WTC11 (cell line): ENCODE measurements at regions not wholly inside any gene's neighbourhood (a gene's known extent, or its start where the extent isn't known, plus 50 kb on each side); places are given as distances from the start of the nearest gene placed in this dataset.

Experiments used
- ATAC-seq: fragments of 200-7000 bp; cut with Tn5 transposase; 2 replicates; pipeline ENCODE4 v1.10.0; 2021; ENCODE audit warnings: mild to moderate bottlenecking, moderate library complexity
- CTCF ChIA-PET: fragments of 300-600 bp; sonication (Branson Sonifier 250); formaldehyde crosslinking; loops from one replicate; lab custom pipeline; 2021; ENCODE audit warnings: antibody characterized with exemption; lab: Charles Lee
- POLR2A ChIA-PET: fragments of 350-600 bp; sonication (Branson Sonifier 250); formaldehyde crosslinking; loops from one replicate; lab custom pipeline; 2021; ENCODE audit warnings: antibody characterized with exemption; lab: Charles Lee
- DNase-seq: peaks from one replicate; pipeline ENCODE4 v3.0.0; 2021; ENCODE audit warnings: low spot score
- H3K27ac Mint-ChIP-seq: 2 replicates; pipeline ENCODE4 v1.8.0; 2021; ENCODE audit warnings: mixed read lengths
- H3K27me3 Mint-ChIP-seq: 2 replicates; pipeline ENCODE4 v1.8.0; 2021; ENCODE audit warnings: low read depth, mild to moderate bottlenecking, moderate library complexity, mixed read lengths
- H3K36me3 Mint-ChIP-seq: 2 replicates; pipeline ENCODE4 v1.8.0; 2021; ENCODE audit warnings: mixed read lengths
- H3K4me1 Mint-ChIP-seq: 2 replicates; pipeline ENCODE4 v1.8.0; 2022; ENCODE audit warnings: mixed read lengths
- H3K4me3 Mint-ChIP-seq: 2 replicates; pipeline ENCODE4 v1.8.0; 2021; ENCODE audit warnings: mild to moderate bottlenecking, moderate library complexity, mixed read lengths
- H3K9me3 Mint-ChIP-seq: 2 replicates; pipeline ENCODE4 v1.8.0; 2021; ENCODE audit warnings: mixed read lengths
- AFF4 ChIP-seq: sonication (generic); formaldehyde crosslinking; IDR thresholded peaks from 2 replicates; pipeline ENCODE4 v1.8.1; 2023; ENCODE audit warnings: mild to moderate bottlenecking, missing genetic modification reagents, borderline replicate concordance
- CBFB ChIP-seq: sonication (generic); formaldehyde crosslinking; IDR thresholded peaks from 2 replicates; pipeline ENCODE4 v1.8.1; 2022; ENCODE audit warnings: mild to moderate bottlenecking, low read depth, missing genetic modification reagents
- EMX1 ChIP-seq: fragments of 250-450 bp; sonication (Bioruptor Pico); IDR thresholded peaks from 2 replicates; pipeline ENCODE4 v1.8.0; 2021; ENCODE audit warnings: mild to moderate bottlenecking
- FOXP4 ChIP-seq: sonication (generic); formaldehyde crosslinking; IDR thresholded peaks from 2 replicates; pipeline ENCODE4 v1.8.0; 2022; ENCODE audit warnings: mild to moderate bottlenecking, missing genetic modification reagents
- IRF1 ChIP-seq: sonication (generic); formaldehyde crosslinking; IDR thresholded peaks from 2 replicates; pipeline ENCODE4 v1.8.0; 2023; ENCODE audit warnings: missing genetic modification reagents
- TEAD4 ChIP-seq: sonication (generic); formaldehyde crosslinking; IDR thresholded peaks from 2 replicates; pipeline ENCODE4 v1.8.0; 2022; ENCODE audit warnings: mild to moderate bottlenecking, missing genetic modification reagents
- ZNF219 ChIP-seq: sonication (generic); formaldehyde crosslinking; IDR thresholded peaks from 2 replicates; pipeline ENCODE4 v1.8.0; 2023; ENCODE audit warnings: missing genetic modification reagents, mild to moderate bottlenecking, borderline replicate concordance
- ZNF416 ChIP-seq: fragments of 250-450 bp; sonication (Bioruptor Pico); IDR thresholded peaks from 2 replicates; pipeline ENCODE4 v1.9.0; 2021; ENCODE audit warnings: mild to moderate bottlenecking, inconsistent platforms
- ZNF423 ChIP-seq: fragments of 250-450 bp; sonication (Bioruptor Pico); IDR thresholded peaks from 2 replicates; pipeline ENCODE4 v2.1.2; 2022; ENCODE audit warnings: mild to moderate bottlenecking, moderate library complexity
- TF ChIP-seq, protein P1 (sequence below): sonication (generic); formaldehyde crosslinking; IDR thresholded peaks from 2 replicates; pipeline ENCODE4 v1.8.1; 2022; ENCODE audit warnings: mild to moderate bottlenecking, moderate library complexity, missing genetic modification reagents
- TF ChIP-seq, protein P2 (sequence below): fragments of 250-450 bp; sonication (Bioruptor Pico); conservative IDR thresholded peaks from 2 replicates; pipeline ENCODE4 v1.9.0; 2021; ENCODE audit warnings: mild to moderate bottlenecking
- TF ChIP-seq, protein P3 (sequence below): fragments of 250-450 bp; sonication (Bioruptor Pico); IDR thresholded peaks from 2 replicates; pipeline ENCODE4 v1.9.0; 2021; ENCODE audit warnings: mild to moderate bottlenecking
- TF ChIP-seq, protein P4 (sequence below): fragments of 200-600 bp; IDR thresholded peaks from 2 replicates; pipeline ENCODE4 v1.8.0; 2022; ENCODE audit warnings: antibody characterized with exemption

GRCh38 chr5:175803254-175803653 lies 68.1 kb upstream of the CPLX2 start:
- DNase-seq: no peak
- Mint-ChIP-seq H3K9me3 (no peaks in the 10 kb centered on the region), H3K27me3 (peaks cover 3% of the 10 kb centered on the region; the same call in 1 of the 2 replicates), H3K4me3 (no peak overlapping the region), H3K36me3 (no peaks in the 10 kb centered on the region), H3K4me1 (peaks cover 32% of the 10 kb centered on the region), H3K27ac (no peak overlapping the region)
- ATAC-seq: no peak
- ChIA-PET POLR2A (no interaction called here), CTCF (interaction anchor here (2.7 kb wide), 1 partner anchor 74 kb away, joined by 12 read pairs; no protein-coding TSS in a partner anchor)
- no peak for TF ChIP-seq TEAD4 (CRISPR knock-in tag)
- TF ChIP-seq IRF1 (CRISPR knock-in tag): no peak
- no peak for TF ChIP-seq AFF4 (CRISPR knock-in tag)
- TF ChIP-seq, protein P1, sequence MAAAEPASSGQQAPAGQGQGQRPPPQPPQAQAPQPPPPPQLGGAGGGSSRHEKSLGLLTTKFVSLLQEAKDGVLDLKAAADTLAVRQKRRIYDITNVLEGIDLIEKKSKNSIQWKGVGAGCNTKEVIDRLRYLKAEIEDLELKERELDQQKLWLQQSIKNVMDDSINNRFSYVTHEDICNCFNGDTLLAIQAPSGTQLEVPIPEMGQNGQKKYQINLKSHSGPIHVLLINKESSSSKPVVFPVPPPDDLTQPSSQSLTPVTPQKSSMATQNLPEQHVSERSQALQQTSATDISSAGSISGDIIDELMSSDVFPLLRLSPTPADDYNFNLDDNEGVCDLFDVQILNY (CRISPR knock-in tag): no peak
- no peak for TF ChIP-seq ZNF219 (CRISPR knock-in tag)
- TF ChIP-seq, protein P2, sequence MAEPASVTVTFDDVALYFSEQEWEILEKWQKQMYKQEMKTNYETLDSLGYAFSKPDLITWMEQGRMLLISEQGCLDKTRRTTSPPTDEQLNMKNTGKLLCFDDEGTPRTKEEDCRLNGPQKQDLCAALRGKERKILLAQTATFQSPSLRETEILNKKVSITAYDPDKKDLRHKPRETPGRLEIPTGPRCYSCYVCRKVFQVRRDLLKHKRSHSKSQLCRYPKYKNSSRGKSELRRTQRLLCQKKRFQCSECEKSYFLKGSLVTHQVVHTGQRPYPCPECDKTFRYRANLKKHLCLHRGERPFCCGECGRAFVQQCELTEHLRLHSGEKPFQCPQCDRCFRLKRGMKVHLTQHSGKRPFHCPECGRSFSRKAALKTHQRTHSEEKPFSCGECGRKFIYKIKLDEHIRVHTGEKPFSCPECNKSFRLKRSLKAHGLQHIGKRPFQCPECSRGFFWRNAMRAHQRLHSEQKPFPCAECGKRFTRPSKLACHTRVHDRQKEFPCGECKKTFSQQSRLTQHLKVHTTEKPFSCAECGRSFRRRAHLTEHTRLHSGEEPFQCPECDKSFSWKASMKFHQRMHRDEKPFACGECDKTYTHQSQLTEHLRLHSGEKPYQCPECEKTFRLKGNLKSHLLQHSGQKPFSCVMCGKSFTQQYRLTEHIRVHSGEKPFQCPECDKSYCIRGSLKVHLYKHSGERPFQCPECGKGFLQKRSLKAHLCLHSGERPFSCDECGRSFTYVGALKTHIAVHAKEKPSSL (CRISPR knock-in tag): no peak
- TF ChIP-seq, all 79 proteins: peak for 0

GRCh38 chr5:175803736-175804454 lies 67.5 kb upstream of the CPLX2 start:
- Mint-ChIP-seq H3K27me3 (no peaks in the 10 kb centered on the region), H3K27ac (no peak overlapping the region), H3K9me3 (no peaks in the 10 kb centered on the region), H3K4me3 (no peak overlapping the region), H3K4me1 (peaks cover 26% of the 10 kb centered on the region), H3K36me3 (no peaks in the 10 kb centered on the region)
- no peak for DNase-seq
- POLR2A ChIA-PET: no interaction called here
- CTCF ChIA-PET: interaction anchor here (2.7 kb wide), 1 partner anchor 74 kb away, joined by 12 read pairs; no protein-coding TSS in a partner anchor
- ATAC-seq: peak; percentile 33; the same call in 1 of the 2 replicates
- TF ChIP-seq CBFB (no peak), FOXP4 (no peak), ZNF423 (CRISPR knock-in tag) (no peak), ZNF219 (CRISPR knock-in tag) (no peak), EMX1 (CRISPR knock-in tag) (no peak), ZNF416 (CRISPR knock-in tag) (no peak)
- TF ChIP-seq, protein P2 (CRISPR knock-in tag): no peak
- TF ChIP-seq, protein P3, sequence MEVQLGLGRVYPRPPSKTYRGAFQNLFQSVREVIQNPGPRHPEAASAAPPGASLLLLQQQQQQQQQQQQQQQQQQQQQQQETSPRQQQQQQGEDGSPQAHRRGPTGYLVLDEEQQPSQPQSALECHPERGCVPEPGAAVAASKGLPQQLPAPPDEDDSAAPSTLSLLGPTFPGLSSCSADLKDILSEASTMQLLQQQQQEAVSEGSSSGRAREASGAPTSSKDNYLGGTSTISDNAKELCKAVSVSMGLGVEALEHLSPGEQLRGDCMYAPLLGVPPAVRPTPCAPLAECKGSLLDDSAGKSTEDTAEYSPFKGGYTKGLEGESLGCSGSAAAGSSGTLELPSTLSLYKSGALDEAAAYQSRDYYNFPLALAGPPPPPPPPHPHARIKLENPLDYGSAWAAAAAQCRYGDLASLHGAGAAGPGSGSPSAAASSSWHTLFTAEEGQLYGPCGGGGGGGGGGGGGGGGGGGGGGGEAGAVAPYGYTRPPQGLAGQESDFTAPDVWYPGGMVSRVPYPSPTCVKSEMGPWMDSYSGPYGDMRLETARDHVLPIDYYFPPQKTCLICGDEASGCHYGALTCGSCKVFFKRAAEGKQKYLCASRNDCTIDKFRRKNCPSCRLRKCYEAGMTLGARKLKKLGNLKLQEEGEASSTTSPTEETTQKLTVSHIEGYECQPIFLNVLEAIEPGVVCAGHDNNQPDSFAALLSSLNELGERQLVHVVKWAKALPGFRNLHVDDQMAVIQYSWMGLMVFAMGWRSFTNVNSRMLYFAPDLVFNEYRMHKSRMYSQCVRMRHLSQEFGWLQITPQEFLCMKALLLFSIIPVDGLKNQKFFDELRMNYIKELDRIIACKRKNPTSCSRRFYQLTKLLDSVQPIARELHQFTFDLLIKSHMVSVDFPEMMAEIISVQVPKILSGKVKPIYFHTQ (CRISPR knock-in tag): no peak
- TF ChIP-seq, protein P4, sequence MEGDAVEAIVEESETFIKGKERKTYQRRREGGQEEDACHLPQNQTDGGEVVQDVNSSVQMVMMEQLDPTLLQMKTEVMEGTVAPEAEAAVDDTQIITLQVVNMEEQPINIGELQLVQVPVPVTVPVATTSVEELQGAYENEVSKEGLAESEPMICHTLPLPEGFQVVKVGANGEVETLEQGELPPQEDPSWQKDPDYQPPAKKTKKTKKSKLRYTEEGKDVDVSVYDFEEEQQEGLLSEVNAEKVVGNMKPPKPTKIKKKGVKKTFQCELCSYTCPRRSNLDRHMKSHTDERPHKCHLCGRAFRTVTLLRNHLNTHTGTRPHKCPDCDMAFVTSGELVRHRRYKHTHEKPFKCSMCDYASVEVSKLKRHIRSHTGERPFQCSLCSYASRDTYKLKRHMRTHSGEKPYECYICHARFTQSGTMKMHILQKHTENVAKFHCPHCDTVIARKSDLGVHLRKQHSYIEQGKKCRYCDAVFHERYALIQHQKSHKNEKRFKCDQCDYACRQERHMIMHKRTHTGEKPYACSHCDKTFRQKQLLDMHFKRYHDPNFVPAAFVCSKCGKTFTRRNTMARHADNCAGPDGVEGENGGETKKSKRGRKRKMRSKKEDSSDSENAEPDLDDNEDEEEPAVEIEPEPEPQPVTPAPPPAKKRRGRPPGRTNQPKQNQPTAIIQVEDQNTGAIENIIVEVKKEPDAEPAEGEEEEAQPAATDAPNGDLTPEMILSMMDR: no peak
